ENCODE measurements at regions not wholly inside any gene's neighbourhood (a gene's known extent, or its start where the extent isn't known, plus 50 kb on each side); places are given as distances from the start of the nearest gene placed in this dataset.
A peak's percentile ranks its signal among the peaks of the same experiment; 100 is the strongest.
"Not testable (repeated sequence)": the region's sequence is repeated elsewhere in the genome, so short reads cannot be mapped to it uniquely, and the experiment has no call there.

DNA sequence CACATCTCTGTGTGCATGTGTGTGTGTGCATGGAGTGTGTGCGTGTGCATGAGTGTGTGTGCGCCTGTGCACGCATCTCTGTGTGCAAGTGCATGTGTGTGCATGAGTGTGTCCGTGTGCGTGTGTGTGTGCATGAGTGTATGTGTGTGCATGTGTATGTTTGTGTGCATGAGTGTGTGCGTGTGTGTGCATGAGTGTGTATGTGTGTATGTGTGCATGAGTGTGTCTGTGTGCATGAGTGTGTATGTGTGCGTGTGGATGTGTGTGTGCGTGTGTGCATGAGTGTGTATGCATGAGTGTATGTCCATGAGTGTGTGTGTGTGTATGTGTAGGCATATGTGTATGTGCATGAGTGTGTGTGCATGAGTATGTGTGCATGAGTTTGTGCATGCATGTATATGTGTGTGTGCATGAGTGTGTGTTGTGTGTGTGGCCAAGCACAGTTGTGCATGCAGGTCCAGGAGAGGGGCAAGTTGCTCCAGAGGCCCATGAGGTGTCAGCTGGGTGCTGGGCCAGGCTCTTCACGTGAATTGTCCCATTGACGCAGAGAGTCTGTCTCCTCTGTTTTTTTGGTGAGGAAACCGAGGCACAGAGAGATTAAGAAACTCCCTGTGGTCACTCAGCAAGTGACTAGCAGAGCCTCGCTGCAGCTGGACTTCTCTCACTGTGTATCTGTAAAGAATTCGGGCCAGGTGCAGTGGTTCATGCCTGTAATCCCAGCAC is 75.5 kb downstream of the ASB1 start:
- no peak for DNase-seq (ENCODE audit: low spot score)

DNA sequence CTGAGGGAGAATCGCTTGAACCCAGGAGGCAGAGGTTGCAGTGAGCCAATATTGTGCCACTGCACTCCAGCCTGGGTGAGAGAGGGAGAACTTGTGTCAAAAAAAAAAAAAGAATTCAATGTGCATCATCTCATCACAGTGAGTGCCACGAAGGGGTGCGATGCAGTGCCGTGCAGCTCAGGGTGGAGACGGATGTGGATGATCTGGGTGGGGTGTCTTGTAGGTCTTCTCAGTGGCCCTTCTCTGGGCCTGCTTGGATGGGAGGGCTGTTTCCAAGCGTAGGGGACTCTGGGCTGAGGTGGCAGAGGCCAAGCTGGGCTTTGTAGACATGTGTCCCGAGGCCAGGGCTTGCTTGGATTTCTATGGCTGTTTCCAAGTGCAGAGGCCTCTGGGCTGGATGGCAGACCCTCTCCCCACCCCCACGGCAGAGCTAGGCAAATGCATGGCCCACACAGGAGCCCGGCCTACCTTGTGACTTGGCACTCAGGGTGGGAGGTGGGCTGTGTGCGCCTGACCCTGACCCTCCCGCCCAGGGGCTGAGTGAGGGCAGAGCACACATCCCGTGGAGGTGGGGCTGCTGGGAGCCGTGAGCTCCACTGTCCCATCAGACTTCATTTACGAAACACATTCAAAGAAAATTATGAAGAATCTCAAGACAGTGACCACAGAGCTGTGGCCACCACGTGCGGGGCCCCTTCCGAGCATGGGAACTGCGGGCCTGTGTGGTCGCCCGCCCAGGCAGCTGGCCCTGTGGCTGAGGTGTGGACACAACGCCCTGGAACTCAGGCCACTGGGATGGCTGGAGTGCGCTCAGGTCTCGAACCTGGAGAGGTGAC is 76.4 kb downstream of the ASB1 start:
- DNase-seq (ENCODE audit: low spot score): no peak

DNA sequence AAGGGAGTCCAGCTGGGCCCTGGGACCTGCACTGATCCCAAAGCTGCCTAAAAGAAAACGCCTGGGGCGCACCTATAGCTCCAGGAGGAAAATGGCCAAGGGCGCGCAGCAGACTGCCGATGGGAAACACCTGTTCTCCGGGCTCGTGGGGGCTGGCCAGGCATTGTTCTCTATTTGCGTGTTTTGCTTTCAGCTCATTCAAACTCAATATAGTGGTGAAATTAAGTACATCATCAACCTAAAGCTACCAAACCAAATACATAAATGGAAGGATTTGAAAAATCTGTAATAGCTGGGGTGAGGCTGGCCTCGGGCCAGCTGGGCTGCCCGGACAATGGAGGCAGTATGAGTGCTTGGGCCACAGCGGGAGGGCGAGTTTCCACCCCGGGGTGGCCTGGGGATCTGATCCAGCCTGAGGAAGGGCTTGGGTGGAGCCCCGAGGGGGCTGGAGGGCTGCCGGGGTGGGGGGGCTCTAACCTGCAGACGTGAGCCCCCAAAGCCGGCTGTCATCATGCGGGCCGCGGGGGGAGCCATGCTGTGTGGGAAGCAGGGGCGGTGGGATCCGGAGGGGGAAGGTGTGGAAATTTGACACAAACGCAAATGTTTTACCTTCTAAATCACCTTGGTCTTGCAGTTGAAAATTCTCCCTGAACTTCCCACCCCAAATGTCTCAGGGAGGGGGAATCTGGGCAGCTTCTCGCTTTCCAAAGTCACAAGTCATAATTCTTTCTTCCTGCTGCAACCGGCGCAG is 77.6 kb downstream of the ASB1 start:
- no peak for DNase-seq (ENCODE audit: low spot score)

DNA sequence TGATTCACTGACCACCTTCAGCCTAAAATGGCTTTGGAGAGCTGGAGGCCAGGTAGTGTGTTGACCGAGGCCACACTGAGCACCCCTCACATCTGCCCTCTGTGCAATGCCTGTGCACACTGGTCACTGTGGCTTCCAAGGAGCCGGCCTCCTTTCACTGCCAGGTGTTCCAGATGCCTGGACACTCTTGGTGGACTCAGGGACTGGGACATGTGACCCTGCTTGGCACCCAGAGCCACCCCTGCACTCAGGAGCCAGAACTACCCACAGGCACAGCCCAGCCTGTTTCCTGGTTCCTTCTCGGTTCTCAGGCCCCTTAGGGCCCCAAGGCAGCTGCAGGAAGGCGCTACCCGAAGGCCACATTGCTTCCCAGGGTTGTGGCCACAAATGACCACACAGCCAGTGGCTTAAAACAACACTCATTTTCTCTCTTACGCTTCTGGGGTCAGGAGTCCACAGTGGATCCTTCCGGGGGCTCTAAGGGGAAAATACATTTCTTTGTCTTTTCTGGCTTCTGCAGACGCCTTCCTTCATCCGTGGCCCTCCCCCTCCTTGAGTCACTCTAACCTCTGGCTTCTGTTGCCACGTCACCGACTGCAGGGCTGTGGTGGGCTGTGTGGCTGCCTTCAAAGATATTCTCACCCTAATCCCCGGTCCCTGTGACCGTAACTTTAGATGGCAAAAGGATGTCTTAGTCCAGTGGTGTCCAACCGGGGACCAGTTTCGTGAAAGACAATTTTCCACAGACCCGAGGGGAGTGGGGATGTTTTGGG is 78.6 kb downstream of the ASB1 start:
- no peak for DNase-seq (ENCODE audit: low spot score)

DNA sequence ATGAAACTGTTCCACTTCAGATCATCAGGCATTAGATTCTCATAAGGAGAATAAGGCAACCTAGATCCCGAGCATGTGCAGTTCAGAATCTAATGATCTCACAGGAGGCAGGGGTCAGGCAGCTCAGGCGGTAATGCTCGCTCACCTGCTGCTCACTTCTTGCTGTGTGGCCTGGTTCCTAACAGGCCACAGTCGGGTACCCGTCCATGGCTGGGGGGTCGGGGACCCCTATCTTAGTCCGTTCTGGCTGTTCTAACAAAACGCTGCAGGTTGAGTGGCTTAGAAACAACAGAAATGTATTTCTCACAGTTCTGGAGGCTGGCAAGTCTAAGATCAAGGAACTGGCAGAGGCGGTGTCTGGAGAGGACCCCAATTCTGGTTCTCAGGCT is 79.2 kb downstream of the ASB1 start:
- no peak for DNase-seq (ENCODE audit: low spot score)

DNA sequence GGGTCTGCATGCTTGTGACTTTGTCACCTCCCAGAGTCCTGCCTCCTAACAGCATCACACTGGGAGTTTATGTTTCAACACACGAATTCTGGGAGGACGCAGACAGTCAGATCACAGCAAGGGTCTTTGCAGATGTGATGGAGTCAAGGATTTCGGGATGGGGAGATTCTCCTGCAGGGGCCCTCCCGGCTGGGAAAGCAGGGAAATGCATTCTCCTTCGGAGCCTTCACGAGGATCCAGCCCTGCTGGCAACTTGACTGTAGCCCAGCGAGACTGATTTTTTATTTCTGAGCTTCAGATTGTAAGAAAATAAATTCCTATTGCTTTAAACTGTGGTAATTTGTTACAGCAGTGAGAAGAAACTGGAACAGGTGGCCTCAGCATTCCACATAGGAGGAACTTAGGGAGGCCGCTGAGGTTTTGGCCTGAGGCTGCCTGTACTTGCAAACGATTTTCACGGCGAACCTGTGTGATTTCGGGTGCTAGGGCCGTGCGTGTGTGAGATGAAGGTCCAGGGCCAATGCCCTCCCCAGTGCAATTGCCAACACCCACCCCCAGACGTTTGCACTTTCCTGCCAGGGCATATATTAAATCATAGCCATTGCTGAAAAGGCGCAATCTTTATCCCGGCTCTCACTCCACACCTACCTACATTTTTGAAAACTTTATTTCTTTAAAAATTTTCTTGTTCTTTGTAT is 79.8 kb downstream of the ASB1 start:
- no peak for DNase-seq (ENCODE audit: low spot score)

DNA sequence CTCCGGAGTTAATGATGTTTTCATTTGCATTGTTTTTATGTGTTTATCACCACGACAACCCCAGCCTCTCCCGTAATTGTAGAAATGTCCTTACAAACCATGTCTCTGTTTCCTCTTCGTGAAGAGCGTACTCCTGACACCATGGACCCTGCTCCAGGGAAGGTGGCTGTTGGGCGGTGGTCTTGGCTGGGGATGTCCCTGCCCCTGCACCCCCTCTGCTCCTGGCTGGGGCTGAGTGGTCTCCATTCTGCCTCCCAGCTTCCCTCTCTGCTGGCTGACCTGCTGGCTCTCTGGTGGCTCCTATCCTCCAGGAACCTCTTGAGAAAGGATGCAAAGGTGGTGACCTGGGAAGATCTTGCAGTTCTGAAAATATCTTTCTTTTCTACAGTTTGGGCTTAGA is 81.1 kb downstream of the ASB1 start:
- no peak for DNase-seq (ENCODE audit: low spot score)

DNA sequence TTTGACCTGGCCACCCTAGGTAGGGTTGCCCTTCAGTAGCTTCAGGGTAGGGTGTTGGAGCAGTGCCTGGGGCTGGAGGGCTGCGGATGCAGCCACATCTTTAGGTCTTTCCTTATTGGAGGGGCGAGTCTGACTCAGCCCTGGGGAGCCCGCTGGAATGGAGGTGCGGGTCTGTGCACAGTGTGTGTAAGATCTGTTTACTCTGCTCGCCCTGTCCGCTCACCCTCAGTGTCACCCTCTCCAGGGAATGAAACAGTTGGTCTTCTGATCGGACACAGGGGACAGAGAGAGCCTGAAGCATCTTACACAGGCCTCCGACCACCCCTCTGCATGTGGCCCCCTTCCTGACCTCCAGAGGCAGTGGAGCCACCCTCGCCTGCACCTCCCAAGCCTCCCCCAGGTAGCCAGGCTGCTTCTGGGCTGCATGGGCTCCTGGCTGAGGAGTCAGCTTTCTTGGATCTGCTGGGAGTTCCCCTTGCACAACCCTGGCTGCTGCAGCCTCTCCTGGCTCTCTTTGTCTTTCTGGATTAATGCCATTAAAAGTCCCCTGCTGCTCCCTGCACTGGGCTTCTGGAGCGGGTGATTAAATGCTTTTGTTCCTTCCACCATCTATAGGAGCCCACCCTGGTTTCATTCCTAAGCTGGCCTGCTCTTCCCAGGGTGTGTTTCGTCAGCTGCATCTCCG is 82.6 kb downstream of the ASB1 start:
- no peak for DNase-seq (ENCODE audit: low spot score)

DNA sequence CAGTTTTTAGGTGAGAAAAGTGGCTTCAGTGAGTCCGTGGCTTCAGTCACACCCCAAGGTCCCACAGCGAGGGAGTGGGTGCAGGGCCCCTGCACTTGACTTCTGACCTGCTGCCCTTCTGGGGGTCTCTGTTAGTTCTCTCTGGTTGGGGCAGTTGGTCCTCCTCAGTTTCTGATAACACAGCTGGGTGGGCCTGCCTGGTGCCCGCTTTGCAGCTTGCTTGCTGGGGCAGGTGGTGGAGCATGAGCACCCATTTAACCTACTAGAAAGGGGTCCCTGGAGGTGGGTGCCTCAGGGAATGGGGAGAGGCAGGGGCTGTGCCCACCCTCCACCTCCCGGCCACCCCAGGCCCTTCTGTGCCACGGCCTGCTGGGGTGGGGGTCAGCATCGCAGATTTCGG is 83.2 kb downstream of the ASB1 start:
- no peak for DNase-seq (ENCODE audit: low spot score)

DNA sequence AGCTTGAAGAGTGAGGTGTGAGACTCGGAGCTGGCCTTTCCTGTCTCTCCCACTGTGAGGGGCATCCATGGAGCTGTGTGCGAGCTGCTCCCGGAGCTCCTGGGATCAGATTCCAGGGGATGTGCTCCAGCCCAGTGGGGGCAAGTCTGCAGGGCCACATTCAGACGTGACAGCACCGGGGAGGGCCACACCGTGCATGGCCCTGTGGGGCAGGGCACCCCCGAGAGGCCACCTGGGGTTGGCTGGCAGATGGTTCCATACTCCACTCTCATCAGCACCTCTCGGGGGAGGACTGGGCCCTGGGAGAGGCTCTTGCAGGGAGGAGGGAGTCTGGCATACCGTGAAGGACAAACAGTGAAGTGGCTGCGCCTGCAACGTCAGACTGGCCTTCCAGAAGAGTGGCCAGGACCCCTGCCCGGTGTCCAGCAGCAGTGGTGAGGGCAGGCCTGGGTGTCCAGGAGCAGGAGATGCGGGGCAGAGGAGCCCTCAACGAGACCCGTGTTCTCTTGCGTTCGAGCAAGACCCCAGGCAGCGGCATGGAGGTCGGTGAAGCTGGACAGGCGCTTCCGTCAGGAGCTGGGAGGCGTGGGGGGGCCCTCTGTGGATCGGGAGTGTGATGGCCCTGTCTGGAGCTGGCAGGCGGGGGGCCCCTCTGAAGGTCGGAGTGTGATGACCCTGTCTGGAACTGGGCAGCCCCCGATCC is 84.3 kb downstream of the ASB1 start:
- DNase-seq (ENCODE audit: low spot score): no peak

DNA sequence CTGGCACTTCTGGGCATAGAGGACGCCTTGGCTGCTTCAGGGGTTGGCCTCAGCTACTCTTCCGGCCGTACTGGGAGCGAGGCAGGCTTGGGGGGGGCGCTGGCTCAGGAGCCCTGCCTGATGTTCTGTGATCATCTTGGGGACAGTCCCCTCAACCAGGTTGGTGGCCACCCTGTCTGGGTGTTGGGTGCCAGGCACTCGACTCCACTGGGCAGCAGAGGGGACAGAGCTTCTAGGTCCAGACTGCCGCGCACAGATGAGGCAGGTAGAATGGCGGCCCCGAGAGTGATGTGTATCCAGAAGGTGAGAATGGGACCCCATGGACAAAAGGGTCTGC is 84.9 kb downstream of the ASB1 start:
- no peak for DNase-seq (ENCODE audit: low spot score)

DNA sequence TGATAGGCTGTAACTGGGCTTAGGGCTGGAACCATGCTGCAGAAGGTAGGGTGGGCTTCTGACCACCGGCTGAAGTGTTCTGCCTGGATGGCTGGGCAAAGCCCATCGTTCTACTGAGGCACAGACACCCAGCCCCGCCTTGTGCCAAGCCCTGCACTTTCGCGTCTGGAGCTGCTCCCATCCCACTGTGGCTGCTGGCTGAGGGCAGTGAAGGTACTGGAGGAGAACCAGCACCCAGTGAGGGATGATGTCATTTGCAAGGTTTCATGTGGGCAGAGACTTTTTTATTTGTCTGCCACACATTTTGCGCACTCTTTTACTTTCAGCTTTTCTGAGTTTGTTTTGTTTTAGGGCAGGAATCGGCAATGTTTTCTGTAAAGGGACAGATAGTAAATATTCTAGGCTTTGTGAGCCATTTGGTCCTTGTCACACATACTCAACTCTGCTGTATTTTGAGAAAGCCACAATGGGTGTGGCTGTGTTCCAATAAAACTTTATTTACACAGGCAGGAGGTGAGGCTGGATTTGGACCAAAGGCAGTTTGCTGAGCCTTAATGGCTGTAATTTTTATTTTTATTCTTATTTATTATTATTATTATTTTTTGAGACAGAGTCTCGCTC is 85.6 kb downstream of the ASB1 start:
- no peak for DNase-seq (ENCODE audit: low spot score)

DNA sequence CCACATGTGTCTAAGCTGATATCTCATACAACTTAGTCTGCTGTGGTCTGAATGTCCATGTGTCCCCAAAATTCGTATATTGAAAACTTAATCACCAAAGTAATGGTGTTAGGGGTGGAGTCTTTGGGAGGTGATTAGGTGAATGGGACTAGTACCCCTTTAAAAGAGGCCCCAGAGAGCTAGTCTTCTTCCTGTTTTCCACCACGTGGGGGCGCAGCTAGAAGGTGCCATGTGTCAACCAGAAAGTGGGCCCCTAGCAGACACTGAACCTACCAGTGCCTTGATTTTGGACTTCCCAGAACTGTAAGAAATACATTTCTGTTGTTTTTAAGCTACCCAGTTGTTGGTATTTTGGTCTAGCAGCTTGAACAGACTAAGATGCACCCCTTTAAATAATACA is 86.6 kb downstream of the ASB1 start:
- DNase-seq (ENCODE audit: low spot score): peak; percentile 54

DNA sequence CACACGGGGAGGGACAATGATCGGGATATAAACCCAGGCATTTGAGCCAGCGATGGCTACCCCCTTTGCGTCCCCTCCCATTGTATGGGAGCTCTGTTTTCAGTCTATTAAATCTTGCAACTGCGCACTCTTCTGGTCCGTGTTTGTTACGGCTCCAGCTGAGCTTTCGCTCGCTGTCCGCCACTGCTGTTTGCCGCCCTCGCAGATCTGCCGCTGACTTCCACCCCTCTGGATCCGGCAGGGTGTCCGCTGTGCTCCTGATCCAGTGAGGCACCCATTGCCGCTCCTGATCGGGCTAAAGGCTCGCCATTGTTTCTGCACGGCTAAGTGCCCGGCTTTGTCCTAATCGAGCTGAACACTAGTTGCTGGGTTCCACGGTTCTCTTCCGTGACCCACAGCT is 87.3 kb downstream of the ASB1 start:
- not testable (repeated sequence) for DNase-seq (ENCODE audit: low spot score)

DNA sequence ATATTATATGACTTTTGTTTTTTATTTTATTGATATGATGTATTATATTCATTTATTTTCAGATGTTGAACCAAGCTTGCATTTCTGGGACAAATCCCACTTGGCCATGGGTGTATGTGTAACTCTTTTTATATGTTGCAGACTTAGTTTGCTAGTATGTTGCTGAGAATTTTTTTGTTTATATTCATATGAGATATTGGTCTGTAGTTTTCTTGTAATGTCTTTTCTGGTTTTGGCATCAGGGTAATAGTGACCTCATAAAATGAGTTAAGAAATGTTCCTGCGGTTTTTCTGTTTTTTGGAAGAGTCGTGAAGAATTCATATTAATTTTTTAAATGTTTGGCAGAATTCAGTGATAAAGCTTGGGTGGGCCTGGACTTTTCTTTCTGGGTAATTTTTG is 88.7 kb downstream of the ASB1 start:
- no peak for DNase-seq (ENCODE audit: low spot score)

DNA sequence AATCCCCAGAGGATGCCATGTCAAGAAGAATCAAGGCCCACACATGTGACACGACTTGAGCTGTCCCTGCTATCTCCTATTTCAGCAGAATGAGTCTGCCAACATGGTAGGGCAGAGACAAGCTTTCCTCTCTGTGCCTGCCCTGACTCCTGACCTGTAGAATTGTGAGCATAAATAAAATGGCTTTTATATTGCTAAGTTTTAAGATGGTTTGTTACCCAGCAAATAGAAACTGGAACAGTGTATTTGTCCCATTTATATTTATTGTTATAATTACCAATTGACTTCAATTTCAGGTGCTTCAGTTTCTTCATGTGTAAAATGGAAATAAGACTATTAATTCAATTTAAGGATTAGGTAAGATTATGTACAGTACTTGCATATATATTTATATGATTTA is 90.5 kb downstream of the ASB1 start:
- no peak for DNase-seq (ENCODE audit: low spot score)

DNA sequence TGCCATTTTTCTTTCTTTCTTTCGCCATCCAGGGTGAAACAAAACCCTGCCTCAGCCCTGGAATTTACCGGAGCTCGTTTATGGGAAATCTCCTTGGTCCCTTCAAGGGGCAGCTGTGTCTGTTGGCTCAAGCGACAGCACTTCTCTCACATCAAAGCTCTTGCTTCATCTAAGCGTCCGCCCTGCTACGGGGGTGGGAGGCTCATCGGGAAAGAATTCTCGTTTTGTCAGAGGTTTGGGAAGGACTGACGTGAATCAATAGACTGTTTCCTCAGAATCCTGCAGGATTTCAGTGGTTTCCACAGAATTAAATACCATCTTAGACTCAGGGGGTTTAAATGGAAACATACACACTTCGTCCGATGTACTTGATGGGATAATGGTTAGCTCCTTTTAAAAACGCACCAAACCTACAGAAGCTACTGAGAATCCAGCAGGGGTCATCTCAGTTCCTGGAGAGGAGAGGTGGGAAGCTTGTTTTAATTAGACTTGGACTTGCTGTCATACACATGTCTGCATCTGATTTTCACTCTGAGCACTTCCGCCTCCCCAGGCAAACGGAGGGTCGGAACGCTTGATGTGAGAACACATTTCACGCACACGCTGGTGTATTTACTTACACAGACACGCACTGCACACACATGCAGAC is 91.6 kb downstream of the ASB1 start:
- DNase-seq (ENCODE audit: low spot score): no peak

DNA sequence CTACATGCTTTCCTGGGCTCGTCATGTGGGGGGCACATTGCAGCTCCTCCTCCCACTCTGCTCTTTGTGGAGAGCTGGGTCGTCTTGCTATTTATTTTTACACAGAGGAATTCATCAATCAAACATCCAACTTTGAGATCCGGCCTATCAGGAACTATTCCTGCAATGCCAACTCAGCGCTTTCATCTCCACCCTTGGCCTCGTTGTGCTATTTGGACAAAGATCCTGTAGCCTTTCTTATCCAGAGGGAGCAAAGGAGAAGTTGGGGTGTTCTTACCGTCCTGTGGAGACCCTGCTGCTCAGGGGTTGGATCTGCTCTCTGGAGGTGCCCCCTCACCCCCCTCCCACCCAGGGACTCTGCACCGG is 92.1 kb downstream of the ASB1 start:
- DNase-seq (ENCODE audit: low spot score): no peak

DNA sequence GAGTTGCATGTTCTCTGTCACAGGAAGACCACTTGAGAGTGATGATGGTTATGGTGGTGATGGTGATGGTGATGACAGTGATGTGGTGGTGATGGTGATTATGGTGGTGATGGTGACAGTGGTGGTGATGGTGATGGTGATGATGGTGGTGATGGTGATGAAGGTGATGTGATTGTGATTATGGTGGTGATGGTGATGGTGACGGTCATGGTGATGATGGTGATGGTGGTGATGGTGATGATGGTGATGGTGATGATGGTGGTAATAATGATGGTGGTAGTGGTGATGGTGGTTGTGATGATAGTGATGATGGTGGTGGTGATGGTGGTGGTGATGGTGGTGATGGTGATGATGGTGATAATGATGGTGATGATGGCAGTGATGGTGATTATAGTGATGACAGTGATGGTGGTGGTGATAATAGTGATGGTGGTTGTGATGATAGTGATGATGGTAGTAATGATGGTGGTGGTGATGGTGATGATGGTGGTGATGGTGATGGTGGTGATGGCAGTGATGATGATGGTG is 93.7 kb downstream of the ASB1 start:
- no peak for DNase-seq (ENCODE audit: low spot score)
